GM19099 (cell line): ENCODE measurements at regions not wholly inside any gene's neighbourhood (a gene's known extent, or its start where the extent isn't known, plus 50 kb on each side); places are given as distances from the start of the nearest gene placed in this dataset.

ENCODE experiments used
- POLR2A ChIP-seq: IDR thresholded peaks from 3 replicates; pipeline ENCODE4 v1.6.1; 2011; ENCODE audit warnings: low read depth; ENCODE audit not compliant: insufficient read length; ENCODE audit errors: extremely low read depth

- TF ChIP-seq POLR2A: no peak
Measured at GRCh38 chr5:125856949-125857348, 566.3 kb upstream of the GRAMD2B start.

GRCh38 chr5:125863579-125863978, 559.6 kb upstream of the GRAMD2B start:
- TF ChIP-seq POLR2A: no peak

DNA sequence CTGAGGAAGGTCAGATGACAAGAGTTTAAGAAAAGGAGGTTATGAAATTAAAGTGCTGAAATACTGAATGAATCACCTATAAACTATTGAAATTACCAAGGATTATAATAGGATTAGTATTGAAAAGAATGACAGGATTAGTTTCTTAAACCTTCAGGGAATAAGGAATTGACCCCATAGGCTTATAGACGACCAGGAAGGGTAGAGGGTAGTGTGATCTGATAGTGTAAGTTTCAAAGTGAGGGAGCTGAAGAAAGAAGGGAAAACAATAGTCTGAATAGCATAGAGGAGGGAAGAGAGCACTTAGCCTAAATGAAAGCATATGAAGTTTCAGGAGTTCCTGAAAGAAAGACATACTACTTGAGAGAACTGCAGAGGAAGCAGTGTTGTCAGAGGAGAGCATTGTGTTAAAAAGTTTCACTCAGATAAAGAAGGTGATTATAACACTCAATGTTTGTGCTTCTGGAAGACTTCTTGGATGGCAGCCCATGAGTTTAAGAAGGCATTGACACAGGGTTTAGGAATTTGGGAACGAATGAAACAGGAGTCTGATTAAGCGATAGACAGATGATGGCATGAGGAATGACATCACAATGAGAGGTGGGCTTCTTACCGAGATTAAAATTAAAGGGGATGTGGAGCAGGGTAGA, 557.9 kb upstream of the GRAMD2B start:
- TF ChIP-seq POLR2A: no peak

- no peak for TF ChIP-seq POLR2A
Measured at GRCh38 chr5:125868036-125868435, 555.2 kb upstream of the GRAMD2B start.

DNA sequence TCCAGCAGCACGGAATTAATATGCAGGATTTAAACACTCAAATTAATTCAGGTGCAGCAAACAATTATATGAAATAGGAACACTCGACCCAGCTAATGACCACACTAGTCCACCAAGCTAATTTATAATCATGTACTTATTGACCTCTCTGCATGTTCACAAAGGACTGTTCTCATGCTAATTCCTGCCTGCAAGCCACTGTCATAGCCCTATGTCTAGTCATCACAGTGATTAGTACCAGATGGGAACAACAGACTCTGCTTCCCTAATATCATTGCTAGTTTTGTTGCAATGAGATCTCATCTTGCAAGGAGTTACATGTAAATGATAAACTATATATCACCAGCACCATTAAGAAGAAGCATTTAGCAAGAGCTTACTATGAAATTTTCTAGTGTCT, 553.0 kb upstream of the GRAMD2B start:
- no peak for TF ChIP-seq POLR2A

DNA sequence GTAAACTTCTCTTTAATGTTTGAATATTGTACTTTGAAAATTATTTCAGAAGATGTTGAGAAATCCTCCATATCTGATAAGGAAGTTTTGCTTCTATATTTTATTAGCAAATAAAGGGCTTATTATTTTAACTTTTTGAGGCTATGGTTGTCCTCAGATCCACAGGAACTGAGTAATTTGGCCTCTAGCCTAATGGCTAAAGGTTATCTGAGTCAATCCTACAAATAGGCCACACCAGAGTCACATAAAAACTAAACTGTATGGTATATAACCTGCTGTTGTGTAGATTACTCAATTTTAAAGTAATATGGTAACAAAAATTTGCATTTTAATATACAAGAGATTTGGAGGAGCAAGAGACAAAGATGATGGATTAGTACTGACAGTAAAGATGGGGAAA, 549.2 kb upstream of the GRAMD2B start:
- TF ChIP-seq POLR2A: no peak

DNA sequence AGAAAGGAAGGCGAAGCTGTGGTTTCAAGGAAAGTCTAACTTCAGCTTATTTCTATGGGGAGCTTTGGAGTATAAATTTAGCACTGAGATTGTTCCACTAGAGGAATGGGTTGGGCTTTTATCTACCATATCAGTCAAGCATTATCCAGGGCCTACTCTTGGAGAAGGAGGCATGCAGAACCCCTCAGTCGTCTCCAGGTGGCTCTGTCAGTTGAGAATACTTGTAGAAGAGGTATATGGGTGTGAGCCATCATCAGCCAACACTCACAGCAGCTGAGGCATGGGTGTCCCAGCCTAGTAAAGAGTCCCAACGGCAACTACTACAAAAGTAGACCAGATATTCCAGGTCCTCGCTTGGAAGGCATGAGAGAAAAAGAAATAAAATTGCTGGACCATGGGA, 548.5 kb upstream of the GRAMD2B start:
- no peak for TF ChIP-seq POLR2A

GRCh38 chr5:125877248-125877647, 546.0 kb upstream of the GRAMD2B start:
- TF ChIP-seq POLR2A: no peak

DNA sequence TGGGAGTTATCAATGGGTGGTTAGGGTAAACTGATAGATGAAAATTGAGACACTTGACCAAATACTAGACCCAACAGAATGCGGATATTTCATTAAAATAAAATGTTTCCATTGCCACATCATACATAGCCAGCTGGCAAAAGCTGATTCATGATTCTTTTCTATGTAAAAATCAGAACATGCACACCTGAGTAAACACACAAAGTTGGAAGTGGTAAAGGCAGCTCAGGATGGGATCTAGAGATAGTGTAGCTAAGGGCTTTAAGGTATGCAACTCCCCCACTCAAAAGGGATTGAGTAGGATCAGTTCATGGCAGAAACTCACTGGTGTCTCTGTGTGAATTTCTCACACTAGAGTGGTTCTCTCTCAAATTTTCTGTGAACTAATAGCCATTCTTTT, 541.1 kb upstream of the GRAMD2B start:
- no peak for TF ChIP-seq POLR2A

GRCh38 chr5:125883223-125883622, 540.0 kb upstream of the GRAMD2B start:
- no peak for TF ChIP-seq POLR2A

- TF ChIP-seq POLR2A: no peak
Measured at GRCh38 chr5:125888358-125888757, 534.9 kb upstream of the GRAMD2B start.

DNA sequence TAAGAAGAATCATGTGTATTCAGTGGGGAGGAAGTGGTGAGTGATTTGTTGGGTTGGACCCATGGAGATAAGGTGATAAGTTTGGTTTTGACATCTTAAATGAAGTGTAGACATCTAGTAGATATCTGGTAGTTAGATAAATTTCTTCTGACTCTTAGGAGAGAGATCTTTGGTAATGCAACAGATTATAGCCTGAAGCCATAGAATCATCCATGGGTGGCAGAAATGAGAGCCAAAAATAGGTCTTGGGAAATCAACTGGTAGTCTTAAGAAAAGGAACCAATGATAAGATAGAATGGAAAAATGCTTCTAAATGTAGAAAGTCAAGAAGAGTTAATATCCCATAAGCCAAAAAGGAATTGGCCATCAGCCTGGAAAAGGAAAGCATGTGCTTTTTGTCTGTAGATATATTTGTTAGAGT, 532.7 kb upstream of the GRAMD2B start:
- TF ChIP-seq POLR2A: no peak

GRCh38 chr5:125891061-125891725, 532.0 kb upstream of the GRAMD2B start:
- TF ChIP-seq POLR2A: no peak

GRCh38 chr5:125894383-125894782, 528.8 kb upstream of the GRAMD2B start:
- no peak for TF ChIP-seq POLR2A

GRCh38 chr5:125896368-125896767, 526.8 kb upstream of the GRAMD2B start:
- no peak for TF ChIP-seq POLR2A

DNA sequence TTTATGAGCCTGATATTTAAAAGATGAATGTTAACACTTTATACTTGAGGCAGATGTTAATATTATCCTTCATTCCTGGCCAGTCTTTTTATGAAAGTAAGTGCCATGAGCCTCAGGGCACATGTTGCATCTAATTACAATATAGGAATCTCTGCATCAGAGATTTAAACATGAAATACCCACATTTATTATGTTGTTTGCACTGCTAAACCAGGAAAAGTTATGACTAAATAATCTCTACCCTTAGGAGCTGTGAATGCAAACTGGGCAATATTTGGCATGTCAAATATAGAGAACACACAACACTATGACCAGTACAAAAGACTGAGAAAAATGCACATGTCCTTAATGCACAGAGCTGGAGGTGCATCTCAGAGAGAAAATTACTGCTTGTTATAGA, 526.1 kb upstream of the GRAMD2B start:
- TF ChIP-seq POLR2A: no peak

DNA sequence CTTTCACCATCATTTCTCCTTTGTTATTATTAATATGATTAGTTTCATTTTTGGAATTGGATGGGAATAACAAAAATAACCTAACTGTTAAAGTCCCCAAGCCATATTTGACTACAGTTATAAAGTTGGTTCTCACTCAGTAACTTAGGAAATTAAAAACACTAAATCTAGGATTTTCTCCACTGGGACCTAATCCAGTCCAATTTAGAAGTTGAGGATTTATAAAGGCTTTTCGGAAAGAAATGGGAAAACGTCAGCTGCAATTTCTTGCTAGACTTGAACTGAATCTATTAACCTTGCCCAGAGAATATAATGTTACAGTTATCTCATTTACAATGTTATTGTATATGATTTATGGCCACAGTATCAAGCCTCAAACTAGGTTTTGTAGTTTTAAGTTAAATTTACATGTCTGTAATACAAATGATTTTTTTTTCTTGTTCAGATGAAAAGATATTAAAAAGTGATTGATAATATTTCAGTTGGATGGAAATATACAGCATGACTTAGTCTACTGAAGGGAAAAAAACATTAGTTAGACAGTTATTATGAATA, 524.3 kb upstream of the GRAMD2B start:
- TF ChIP-seq POLR2A: no peak

- TF ChIP-seq POLR2A: no peak
Measured at GRCh38 chr5:125912028-125912427, 511.2 kb upstream of the GRAMD2B start.
